Fibroblast of peridontal ligament (primary cell): ENCODE measurements at regions not wholly inside any gene's neighbourhood (a gene's known extent, or its start where the extent isn't known, plus 50 kb on each side); places are given as distances from the start of the nearest gene placed in this dataset.
A peak's percentile ranks its signal among the peaks of the same experiment; 100 is the strongest.
"Not testable (repeated sequence)": the region's sequence is repeated elsewhere in the genome, so short reads cannot be mapped to it uniquely, and the experiment has no call there.

Experiments used
- DNase-seq: peaks from one replicate; pipeline ENCODE4 v3.0.0-alpha.2; 2010; ENCODE audit errors: extremely low read depth

GRCh38 chr4:134510544-134510943 lies 309.0 kb upstream of the PABPC4L start:
- DNase-seq: no peak

- no peak for DNase-seq
Observed at GRCh38 chr4:134505511-134505910, 303.9 kb upstream of the PABPC4L start.

- no peak for DNase-seq
Observed at GRCh38 chr4:134501973-134502643, 300.5 kb upstream of the PABPC4L start.

GRCh38 chr4:134501488-134501887 lies 299.9 kb upstream of the PABPC4L start:
- not testable (repeated sequence) for DNase-seq

- DNase-seq: no peak
Observed at GRCh38 chr4:134499074-134499473, 297.5 kb upstream of the PABPC4L start.

- no peak for DNase-seq
Observed at GRCh38 chr4:134490863-134491262, 289.3 kb upstream of the PABPC4L start.

GRCh38 chr4:134483514-134483913 lies 281.9 kb upstream of the PABPC4L start:
- DNase-seq: not testable (repeated sequence)

- DNase-seq: no peak
Observed at GRCh38 chr4:134471569-134471968, 270.0 kb upstream of the PABPC4L start.

- peak; percentile 11 for DNase-seq
Observed at GRCh38 chr4:134470544-134470943, 269.0 kb upstream of the PABPC4L start.

- DNase-seq: no peak
Observed at GRCh38 chr4:134465417-134465816, 263.8 kb upstream of the PABPC4L start.

- DNase-seq: no peak
Observed at GRCh38 chr4:134463771-134464170, 262.2 kb upstream of the PABPC4L start.

- no peak for DNase-seq
Observed at GRCh38 chr4:134426821-134427220, 225.2 kb upstream of the PABPC4L start.

- no peak for DNase-seq
Observed at GRCh38 chr4:134425756-134426155, 224.2 kb upstream of the PABPC4L start.

GRCh38 chr4:134422776-134423175 lies 221.2 kb upstream of the PABPC4L start:
- DNase-seq: no peak

- no peak for DNase-seq
Observed at GRCh38 chr4:134421734-134422133, 220.1 kb upstream of the PABPC4L start.

- no peak for DNase-seq
Observed at GRCh38 chr4:134408897-134409296, 207.3 kb upstream of the PABPC4L start.

- no peak for DNase-seq
Observed at GRCh38 chr4:134401798-134402197, 200.2 kb upstream of the PABPC4L start.

- DNase-seq: no peak
Observed at GRCh38 chr4:134393592-134393991, 192.0 kb upstream of the PABPC4L start.

GRCh38 chr4:134390319-134390718 lies 188.7 kb upstream of the PABPC4L start:
- no peak for DNase-seq

GRCh38 chr4:134388351-134388750 lies 186.8 kb upstream of the PABPC4L start:
- DNase-seq: no peak

- peak; percentile 38 for DNase-seq
Observed at GRCh38 chr4:134382478-134383227, 181.1 kb upstream of the PABPC4L start.

- DNase-seq: no peak
Observed at GRCh38 chr4:134375775-134376174, 174.2 kb upstream of the PABPC4L start.

- DNase-seq: peak; percentile 40
Observed at GRCh38 chr4:134365852-134366251, 164.3 kb upstream of the PABPC4L start.
